Cardiac muscle cell (in vitro differentiated cells and primary cell): ENCODE measurements at regions not wholly inside any gene's neighbourhood (a gene's known extent, or its start where the extent isn't known, plus 50 kb on each side); places are given as distances from the start of the nearest gene placed in this dataset.
A peak's percentile ranks its signal among the peaks of the same experiment; 100 is the strongest.

Experiments
- DNase-seq, 2 donors: peaks; one replicate each; pipeline versions ENCODE4 v3.0.0 to v3.0.0-alpha.2; 2010 to 2017; ENCODE audit warnings: low read depth in 1 of 2, low spot score in 1 of 2
- H3K27ac ChIP-seq: fragments of 200-600 bp; sonication (generic); 2 replicates; pipeline ENCODE4 v1.5.1; 2016
- H3K27me3 ChIP-seq: fragments of 200-600 bp; sonication (generic); 2 replicates; pipeline ENCODE4 v1.6.0; 2016; ENCODE audit warnings: control low read depth
- H3K36me3 ChIP-seq: fragments of 200-600 bp; sonication (generic); 2 replicates; pipeline ENCODE4 v1.5.1; 2016; ENCODE audit warnings: control low read depth
- H3K4me1 ChIP-seq: fragments of 200-600 bp; sonication (generic); 2 replicates; pipeline ENCODE4 v1.8.1; 2017; ENCODE audit warnings: low read depth, mild to moderate bottlenecking, mixed run types
- H3K4me3 ChIP-seq: fragments of 200-600 bp; sonication (generic); 2 replicates; pipeline ENCODE4 v1.5.1; 2016; ENCODE audit warnings: mild to moderate bottlenecking
- H3K9me3 ChIP-seq: fragments of 200-600 bp; sonication (generic); 2 replicates; pipeline ENCODE4 v1.5.1; 2017; ENCODE audit warnings: low read depth, mild to moderate bottlenecking, control low read depth
- CTCF ChIP-seq: IDR thresholded peaks from 2 replicates; pipeline ENCODE4 v1.5.1; 2012; ENCODE audit warnings: low read depth, mild to moderate bottlenecking, low read length

GRCh38 chr1:101307985-101308689 is 71.3 kb downstream of the S1PR1 start:
- no peaks in the 10 kb centered on the region for H3K27me3 ChIP-seq
- no peak for DNase-seq
- no peak for TF ChIP-seq CTCF
- H3K36me3 ChIP-seq, result no peaks in the 10 kb centered on the region
- H3K27ac ChIP-seq, result peak overlapping the region; percentile 74
- no peaks in the 10 kb centered on the region for H3K9me3 ChIP-seq
- peaks cover 32% of the 10 kb centered on the region for H3K4me1 ChIP-seq
- H3K4me3 ChIP-seq, result no peak overlapping the region

GRCh38 chr1:101308935-101309333 is 72.1 kb downstream of the S1PR1 start:
- no peaks in the 10 kb centered on the region for H3K27me3 ChIP-seq
- TF ChIP-seq CTCF, result no peak

GRCh38 chr1:101309334-101310311 is 72.8 kb downstream of the S1PR1 start:
- Histone ChIP-seq H3K27me3 (no peaks in the 10 kb centered on the region), H3K4me3 (peak overlapping the region; percentile 20), H3K4me1 (peaks cover 32% of the 10 kb centered on the region), H3K9me3 (no peaks in the 10 kb centered on the region), H3K36me3 (no peaks in the 10 kb centered on the region), H3K27ac (peak overlapping the region; percentile 34)
- TF ChIP-seq CTCF, result peak; percentile 89
- DNase-seq, result peak; percentile 71 to 73

More at GRCh38 chr1:101308935-101309333, 72.1 kb downstream of the S1PR1 start:
- DNase-seq, result no peak
- Histone ChIP-seq H3K4me3 (no peak overlapping the region), H3K36me3 (no peaks in the 10 kb centered on the region), H3K27ac (no peak overlapping the region), H3K9me3 (no peaks in the 10 kb centered on the region), H3K4me1 (peaks cover 32% of the 10 kb centered on the region)

GRCh38 chr1:101310506-101310905 is 73.7 kb downstream of the S1PR1 start:
- TF ChIP-seq CTCF, result no peak
- Histone ChIP-seq H3K4me3 (no peak overlapping the region), H3K4me1 (peaks cover 32% of the 10 kb centered on the region), H3K27ac (no peak overlapping the region), H3K36me3 (no peaks in the 10 kb centered on the region), H3K9me3 (no peaks in the 10 kb centered on the region), H3K27me3 (no peaks in the 10 kb centered on the region)
- DNase-seq, result no peak

GRCh38 chr1:101311146-101311920 is 74.5 kb downstream of the S1PR1 start:
- no peaks in the 10 kb centered on the region for H3K36me3 ChIP-seq
- DNase-seq, result no peak
- no peak overlapping the region for H3K4me3 ChIP-seq
- no peaks in the 10 kb centered on the region for H3K27me3 ChIP-seq
- H3K4me1 ChIP-seq, result peaks cover 32% of the 10 kb centered on the region
- H3K27ac ChIP-seq, result no peak overlapping the region
- no peaks in the 10 kb centered on the region for H3K9me3 ChIP-seq
- no peak for TF ChIP-seq CTCF
